ENCODE measurements at regions not wholly inside any gene's neighbourhood (a gene's known extent, or its start where the extent isn't known, plus 50 kb on each side); places are given as distances from the start of the nearest gene placed in this dataset.

DNA sequence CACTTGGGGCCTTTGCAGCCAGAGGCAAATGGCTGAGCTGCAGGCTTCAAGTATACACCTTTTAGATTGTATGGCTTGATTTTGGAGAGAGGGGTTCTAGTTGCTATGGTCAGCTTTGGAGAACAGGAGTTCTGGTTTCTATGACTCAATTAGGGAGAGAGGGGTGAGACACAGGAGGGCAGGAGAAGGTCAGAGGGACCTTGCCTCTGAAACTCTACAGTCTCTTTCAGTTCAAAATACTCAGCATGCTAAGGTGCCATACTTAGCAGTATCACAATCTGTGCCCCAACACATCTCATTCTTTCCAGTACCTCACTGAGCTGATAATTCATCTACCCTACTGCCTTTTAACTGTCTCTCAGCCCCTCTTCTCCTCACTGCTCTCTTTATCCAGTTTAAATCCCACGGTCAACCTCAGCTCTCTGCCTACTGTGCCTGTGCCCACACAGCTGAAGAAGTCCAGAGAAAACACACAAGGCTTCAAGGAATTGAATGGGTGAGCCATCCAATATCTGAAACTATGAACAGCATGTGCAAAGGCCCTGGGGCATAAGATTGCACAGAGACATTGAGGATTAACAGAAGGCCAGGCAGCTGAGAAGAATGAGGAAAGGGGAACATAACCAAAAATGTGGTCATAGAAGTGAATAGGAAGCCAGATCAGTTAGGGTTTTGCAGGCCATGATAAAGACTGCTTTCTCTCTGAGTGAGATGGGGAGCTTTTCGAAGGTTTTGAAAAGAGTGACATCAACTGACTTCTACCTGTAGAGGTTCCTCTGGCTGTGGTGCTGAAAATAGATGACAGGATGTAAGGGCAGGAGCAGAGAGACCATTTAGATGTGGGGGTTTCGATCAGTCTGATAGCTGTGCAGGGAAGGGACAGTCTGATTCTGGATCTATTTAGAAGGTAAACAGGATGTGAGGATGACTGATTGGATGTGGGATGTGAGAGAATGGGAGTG, 54.5 kb upstream of the C3orf80 start:
- TF ChIP-seq, protein P1, sequence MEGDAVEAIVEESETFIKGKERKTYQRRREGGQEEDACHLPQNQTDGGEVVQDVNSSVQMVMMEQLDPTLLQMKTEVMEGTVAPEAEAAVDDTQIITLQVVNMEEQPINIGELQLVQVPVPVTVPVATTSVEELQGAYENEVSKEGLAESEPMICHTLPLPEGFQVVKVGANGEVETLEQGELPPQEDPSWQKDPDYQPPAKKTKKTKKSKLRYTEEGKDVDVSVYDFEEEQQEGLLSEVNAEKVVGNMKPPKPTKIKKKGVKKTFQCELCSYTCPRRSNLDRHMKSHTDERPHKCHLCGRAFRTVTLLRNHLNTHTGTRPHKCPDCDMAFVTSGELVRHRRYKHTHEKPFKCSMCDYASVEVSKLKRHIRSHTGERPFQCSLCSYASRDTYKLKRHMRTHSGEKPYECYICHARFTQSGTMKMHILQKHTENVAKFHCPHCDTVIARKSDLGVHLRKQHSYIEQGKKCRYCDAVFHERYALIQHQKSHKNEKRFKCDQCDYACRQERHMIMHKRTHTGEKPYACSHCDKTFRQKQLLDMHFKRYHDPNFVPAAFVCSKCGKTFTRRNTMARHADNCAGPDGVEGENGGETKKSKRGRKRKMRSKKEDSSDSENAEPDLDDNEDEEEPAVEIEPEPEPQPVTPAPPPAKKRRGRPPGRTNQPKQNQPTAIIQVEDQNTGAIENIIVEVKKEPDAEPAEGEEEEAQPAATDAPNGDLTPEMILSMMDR (conservative IDR thresholded peaks at IDR 0.05; ENCODE audit: low read depth, low read length): no peak
- no peak for TF ChIP-seq EZH2 (IDR thresholded peaks at IDR 0.05; ENCODE audit: low read length, unreplicated experiment)
